ENCODE measurements at regions not wholly inside any gene's neighbourhood (a gene's known extent, or its start where the extent isn't known, plus 50 kb on each side); places are given as distances from the start of the nearest gene placed in this dataset.

- TF ChIP-seq RB1 (IDR thresholded peaks at IDR 0.05; ENCODE audit: borderline replicate concordance) (no peak), TCF7 (IDR thresholded peaks at IDR 0.05; ENCODE audit: borderline replicate concordance) (no peak), HDAC6 (IDR thresholded peaks at IDR 0.05; ENCODE audit: unreplicated experiment) (no peak), MEF2A (IDR thresholded peaks at IDR 0.05; ENCODE audit: insufficient read depth, low read depth, low read length) (no peak), KAT2A (conservative IDR thresholded peaks at IDR 0.05; ENCODE audit: control insufficient read depth, low read depth, low read length) (no peak), ATF2 (IDR thresholded peaks at IDR 0.05; ENCODE audit: low read length) (no peak), YY1 (IDR thresholded peaks at IDR 0.05; ENCODE audit: low read depth, low read length) (no peak), SMARCA5 (IDR thresholded peaks at IDR 0.05) (no peak), CHD1 (IDR thresholded peaks at IDR 0.05; ENCODE audit: low read depth, low read length) (no peak)
Measured at GRCh38 chr1:195019385-195019784, 1588.9 kb downstream of the KCNT2 start (continued).

- H3K27me3 ChIP-seq (replicated peaks in 1 of 2; ENCODE audit: control insufficient read depth in 2 of 2, insufficient read depth in 2 of 2, low read length in 1 of 2): no peaks in the 10 kb centered on the region
- no TSS peak for BruUV-seq (replicated peaks)
- no peak overlapping the region for H3K9ac ChIP-seq (ENCODE audit: control insufficient read depth, insufficient read depth, low read length)
- no peak for DNase-seq (ENCODE audit: low read depth, low spot score)
- 0% methylated on average over 5 of the region's 5 CpGs for WGBS (ENCODE audit: insufficient coverage, insufficient replicate concordance, low lambda C conversion rate, missing lambda C conversion rate)
- ChIA-PET SMC1A (ENCODE audit: uncharacterized antibody, unreplicated experiment) (no interaction called here), CTCF (no interaction called here), RAD21 (ENCODE audit: unreplicated experiment) (no interaction called here), POLR2A (no interaction called here)
- H3K4me1 ChIP-seq (ENCODE audit: control insufficient read depth, insufficient read depth, low read length): no peaks in the 10 kb centered on the region
- FAIRE-seq: no peak
- H3K4me2 ChIP-seq (ENCODE audit: control insufficient read depth, insufficient read depth): no peak overlapping the region
- TF ChIP-seq TCF3 (IDR thresholded peaks at IDR 0.05; ENCODE audit: borderline replicate concordance, insufficient read depth, low read depth, low read length): no peak
- TF ChIP-seq ELK1 (IDR thresholded peaks at IDR 0.05; ENCODE audit: low read depth, low read length): no peak
- no peak for TF ChIP-seq SRF (IDR thresholded peaks at IDR 0.05; ENCODE audit: low read depth in 2 of 2, low read length in 2 of 2)
- no peak for TF ChIP-seq IRF4 (IDR thresholded peaks at IDR 0.05; ENCODE audit: low read depth, low read length)
- TF ChIP-seq SUPT20H (IDR thresholded peaks at IDR 0.05; ENCODE audit: borderline replicate concordance, control insufficient read depth, low read depth, low read length): no peak
- no peak overlapping the region for H2AFZ ChIP-seq (ENCODE audit: control insufficient read depth, low read depth, low read length)
- in situ Hi-C loops (cut with MboI): no loop called here
- H3K27ac ChIP-seq (ENCODE audit: control insufficient read depth, insufficient read depth): no peak overlapping the region
- no peak for ATAC-seq
- no peaks in the 10 kb centered on the region for H4K20me1 ChIP-seq (ENCODE audit: control insufficient read depth, insufficient read depth)
- intact Hi-C loops (cut with micrococcal nuclease; ENCODE audit: unreplicated experiment): no loop called here
- H3K4me3 ChIP-seq: no peak overlapping the region
- H3K36me3 ChIP-seq (ENCODE audit: control insufficient read depth in 2 of 2, insufficient read depth in 2 of 2, low read length in 1 of 2): no peaks in the 10 kb centered on the region
- no peaks in the 10 kb centered on the region for H3K9me3 ChIP-seq (replicated peaks; ENCODE audit: control insufficient read depth, insufficient read depth, low read length)
- H3K79me2 ChIP-seq (ENCODE audit: control insufficient read depth, insufficient read depth, low read length): no peaks in the 10 kb centered on the region
Measured at GRCh38 chr1:195012995-195013394, 1595.2 kb downstream of the KCNT2 start.
